ENCODE measurements at regions not wholly inside any gene's neighbourhood (a gene's known extent, or its start where the extent isn't known, plus 50 kb on each side); places are given as distances from the start of the nearest gene placed in this dataset.

DNA sequence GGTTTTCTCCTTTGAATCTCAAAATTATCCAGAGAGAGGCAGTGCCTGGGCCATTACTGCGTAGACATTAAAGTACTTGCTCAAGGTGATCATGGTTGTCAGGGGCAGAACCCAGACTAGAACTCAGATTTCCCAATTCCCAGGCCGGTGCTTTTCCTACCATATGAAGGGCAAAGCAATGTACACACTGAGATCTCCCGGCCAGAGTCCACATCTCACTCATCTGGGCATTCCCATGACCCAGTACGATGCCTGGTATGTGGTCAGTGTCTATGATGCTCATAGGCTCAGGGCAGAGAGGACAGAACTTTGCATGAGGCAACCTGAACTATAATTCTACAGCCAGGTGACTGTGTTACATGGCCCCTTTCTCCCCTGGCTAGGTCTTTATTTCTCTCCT, 531.4 kb downstream of the TDRD15 start:
- TF ChIP-seq, protein P1, sequence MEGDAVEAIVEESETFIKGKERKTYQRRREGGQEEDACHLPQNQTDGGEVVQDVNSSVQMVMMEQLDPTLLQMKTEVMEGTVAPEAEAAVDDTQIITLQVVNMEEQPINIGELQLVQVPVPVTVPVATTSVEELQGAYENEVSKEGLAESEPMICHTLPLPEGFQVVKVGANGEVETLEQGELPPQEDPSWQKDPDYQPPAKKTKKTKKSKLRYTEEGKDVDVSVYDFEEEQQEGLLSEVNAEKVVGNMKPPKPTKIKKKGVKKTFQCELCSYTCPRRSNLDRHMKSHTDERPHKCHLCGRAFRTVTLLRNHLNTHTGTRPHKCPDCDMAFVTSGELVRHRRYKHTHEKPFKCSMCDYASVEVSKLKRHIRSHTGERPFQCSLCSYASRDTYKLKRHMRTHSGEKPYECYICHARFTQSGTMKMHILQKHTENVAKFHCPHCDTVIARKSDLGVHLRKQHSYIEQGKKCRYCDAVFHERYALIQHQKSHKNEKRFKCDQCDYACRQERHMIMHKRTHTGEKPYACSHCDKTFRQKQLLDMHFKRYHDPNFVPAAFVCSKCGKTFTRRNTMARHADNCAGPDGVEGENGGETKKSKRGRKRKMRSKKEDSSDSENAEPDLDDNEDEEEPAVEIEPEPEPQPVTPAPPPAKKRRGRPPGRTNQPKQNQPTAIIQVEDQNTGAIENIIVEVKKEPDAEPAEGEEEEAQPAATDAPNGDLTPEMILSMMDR (IDR thresholded peaks at IDR 0.05; ENCODE audit: insufficient read depth, low read length, poor library complexity, severe bottlenecking): no peak
- Histone ChIP-seq H3K27me3 (replicated peaks; ENCODE audit: control insufficient read depth, insufficient read depth, low read length) (no peaks in the 10 kb centered on the region), H3K36me3 (ENCODE audit: control insufficient read depth, insufficient read depth, low read length) (no peaks in the 10 kb centered on the region), H3K4me3 (replicated peaks; ENCODE audit: low read depth, low read length) (no peak overlapping the region)
- no peak for DNase-seq (ENCODE audit: extremely low read depth, insufficient read length)

DNA sequence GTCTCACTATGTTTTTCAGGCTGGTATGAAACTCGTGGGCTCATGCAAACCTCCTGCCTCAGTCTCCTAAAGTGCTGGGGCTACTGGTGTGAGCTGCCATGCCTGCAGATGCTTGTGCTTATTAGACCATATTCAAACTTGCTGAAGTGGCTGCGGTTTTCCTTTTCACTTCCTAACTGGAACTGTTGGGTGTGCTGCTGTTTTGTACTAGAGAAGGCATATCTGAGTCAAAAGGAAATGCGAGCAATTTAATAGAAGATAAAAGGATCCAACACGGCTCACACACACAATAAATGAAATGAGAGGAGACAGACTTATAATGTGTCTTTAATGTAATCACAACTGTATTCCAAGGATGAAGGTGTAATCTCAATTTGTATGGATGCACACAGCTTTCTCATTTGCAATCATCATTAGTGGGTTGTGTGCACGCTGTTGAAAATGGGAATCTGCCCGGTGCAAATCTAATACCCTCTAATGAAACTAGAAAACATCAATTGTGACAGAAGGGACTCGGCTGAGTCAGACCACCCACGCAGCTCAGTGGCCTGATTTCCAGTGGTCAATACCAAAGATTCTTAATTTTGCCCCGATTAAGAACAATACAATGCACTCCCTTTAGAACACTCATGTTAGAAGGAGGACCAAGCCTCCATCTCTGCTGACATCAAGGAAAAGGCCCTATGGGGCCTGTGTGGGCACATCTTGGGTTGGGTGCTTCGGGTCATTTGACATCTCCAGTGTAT, 532.7 kb downstream of the TDRD15 start:
- H3K4me3 ChIP-seq (replicated peaks; ENCODE audit: low read depth, low read length): no peak overlapping the region
- TF ChIP-seq, protein P1 (IDR thresholded peaks at IDR 0.05; ENCODE audit: insufficient read depth, low read length, poor library complexity, severe bottlenecking): no peak
- no peak for DNase-seq (ENCODE audit: extremely low read depth, insufficient read length)
- no peaks in the 10 kb centered on the region for H3K36me3 ChIP-seq (ENCODE audit: control insufficient read depth, insufficient read depth, low read length)
- no peaks in the 10 kb centered on the region for H3K27me3 ChIP-seq (replicated peaks; ENCODE audit: control insufficient read depth, insufficient read depth, low read length)

DNA sequence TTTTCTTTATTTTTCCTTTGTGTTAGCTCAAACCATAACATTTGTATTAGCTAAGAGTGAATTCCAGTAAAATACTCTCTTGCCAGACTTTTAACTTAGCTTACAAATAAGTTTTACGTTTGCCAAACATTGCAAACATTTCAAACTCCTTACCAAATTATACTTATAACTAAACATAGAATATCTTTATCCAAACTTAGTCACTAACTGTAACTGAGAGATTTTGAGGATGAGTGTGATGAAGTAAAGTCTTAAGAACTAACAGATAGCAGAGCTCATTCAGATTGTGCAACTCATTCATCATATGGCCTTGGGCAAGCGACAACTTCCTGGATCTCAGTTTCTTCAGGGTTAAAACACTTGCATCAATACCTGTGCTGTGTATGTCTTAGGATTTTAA, 533.7 kb downstream of the TDRD15 start:
- no peaks in the 10 kb centered on the region for H3K27me3 ChIP-seq (replicated peaks; ENCODE audit: control insufficient read depth, insufficient read depth, low read length)
- DNase-seq (ENCODE audit: extremely low read depth, insufficient read length): no peak
- no peaks in the 10 kb centered on the region for H3K36me3 ChIP-seq (ENCODE audit: control insufficient read depth, insufficient read depth, low read length)
- TF ChIP-seq, protein P1 (IDR thresholded peaks at IDR 0.05; ENCODE audit: insufficient read depth, low read length, poor library complexity, severe bottlenecking): no peak
- H3K4me3 ChIP-seq (replicated peaks; ENCODE audit: low read depth, low read length): no peak overlapping the region

GRCh38 chr2:21658269-21658668, 534.5 kb downstream of the TDRD15 start:
- Histone ChIP-seq H3K36me3 (ENCODE audit: control insufficient read depth, insufficient read depth, low read length) (no peaks in the 10 kb centered on the region), H3K4me3 (replicated peaks; ENCODE audit: low read depth, low read length) (no peak overlapping the region), H3K27me3 (replicated peaks; ENCODE audit: control insufficient read depth, insufficient read depth, low read length) (no peaks in the 10 kb centered on the region)
- no peak for DNase-seq (ENCODE audit: extremely low read depth, insufficient read length)
- TF ChIP-seq, protein P1 (IDR thresholded peaks at IDR 0.05; ENCODE audit: insufficient read depth, low read length, poor library complexity, severe bottlenecking): no peak

GRCh38 chr2:21658907-21659477, 535.2 kb downstream of the TDRD15 start:
- no peaks in the 10 kb centered on the region for H3K36me3 ChIP-seq (ENCODE audit: control insufficient read depth, insufficient read depth, low read length)
- TF ChIP-seq, protein P1 (IDR thresholded peaks at IDR 0.05; ENCODE audit: insufficient read depth, low read length, poor library complexity, severe bottlenecking): no peak
- no peak for DNase-seq (ENCODE audit: extremely low read depth, insufficient read length)
- no peak overlapping the region for H3K4me3 ChIP-seq (replicated peaks; ENCODE audit: low read depth, low read length)
- H3K27me3 ChIP-seq (replicated peaks; ENCODE audit: control insufficient read depth, insufficient read depth, low read length): no peaks in the 10 kb centered on the region
